GM23338 (cell line): ENCODE measurements at regions not wholly inside any gene's neighbourhood (a gene's known extent, or its start where the extent isn't known, plus 50 kb on each side); places are given as distances from the start of the nearest gene placed in this dataset.
A peak's percentile ranks its signal among the peaks of the same experiment; 100 is the strongest.

Source experiments
- ATAC-seq: fragments of 200-7000 bp; cut with Tn5 transposase; 3 replicates; pipeline ENCODE4 v1.9.1; 2020
- DNase-seq: peaks from one replicate; pipeline ENCODE4 v3.0.0-alpha.2; 2015; ENCODE audit warnings: low spot score
- H2AFZ ChIP-seq: fragments of 200-600 bp; sonication (generic); 2 replicates; pipeline ENCODE4 v1.8.0; 2016; ENCODE audit warnings: antibody characterized with exemption, mild to moderate bottlenecking, moderate library complexity
- H3F3A ChIP-seq: fragments of 200-600 bp; sonication (generic); replicated peaks from 2 replicates; pipeline ENCODE4 v1.8.0; 2017; ENCODE audit warnings: antibody characterized with exemption, mixed run types, low read depth
- H3K27ac ChIP-seq: fragments of 200-600 bp; sonication (generic); 2 replicates; pipeline ENCODE4 v1.6.1; 2016; ENCODE audit warnings: low read depth
- H3K27me3 ChIP-seq: fragments of 200-600 bp; sonication (generic); 2 replicates; pipeline ENCODE4 v1.8.0; 2016; ENCODE audit warnings: mild to moderate bottlenecking, mixed run types, moderate library complexity; ENCODE audit not compliant: insufficient read depth
- H3K36me3 ChIP-seq: fragments of 200-600 bp; sonication (generic); 2 replicates; pipeline ENCODE4 v1.8.0; 2016; ENCODE audit warnings: mild to moderate bottlenecking; ENCODE audit not compliant: insufficient read depth
- H3K4me1 ChIP-seq: fragments of 200-600 bp; sonication (generic); 2 replicates; pipeline ENCODE4 v1.8.0; 2016; ENCODE audit warnings: mild to moderate bottlenecking, moderate library complexity; ENCODE audit not compliant: insufficient read depth
- H3K4me2 ChIP-seq: fragments of 200-600 bp; sonication (generic); 2 replicates; pipeline ENCODE4 v1.7.1; 2017; ENCODE audit warnings: mixed run types
- H3K4me3 ChIP-seq: fragments of 200-600 bp; sonication (generic); 2 replicates; pipeline ENCODE4 v1.6.1; 2016; ENCODE audit warnings: mixed run types
- H3K79me2 ChIP-seq: fragments of 200-600 bp; sonication (generic); replicated peaks from 2 replicates; pipeline ENCODE4 v1.8.0; 2017; ENCODE audit warnings: mild to moderate bottlenecking; ENCODE audit not compliant: insufficient read depth
- H3K9me2 ChIP-seq: fragments of 200-600 bp; sonication (generic); 2 replicates; pipeline ENCODE4 v1.8.0; 2017; ENCODE audit not compliant: insufficient read depth
- H4K20me1 ChIP-seq: fragments of 200-600 bp; sonication (generic); replicated peaks from 2 replicates; pipeline ENCODE4 v1.8.0; 2017; ENCODE audit warnings: mild to moderate bottlenecking; ENCODE audit not compliant: insufficient read depth
- H3K27ac Mint-ChIP-seq: 2 replicates; pipeline ENCODE4 v1.8.0; 2020; ENCODE audit warnings: inconsistent platforms, mild to moderate bottlenecking, moderate library complexity, mixed read lengths
- H3K27me3 Mint-ChIP-seq: 3 replicates; pipeline ENCODE4 v1.8.0; 2022; ENCODE audit warnings: low read depth, mild to moderate bottlenecking, moderate library complexity, mixed read lengths, inconsistent platforms; ENCODE audit not compliant: insufficient read depth, poor library complexity
- H3K36me3 Mint-ChIP-seq: 3 replicates; pipeline ENCODE4 v1.8.0; 2021; ENCODE audit warnings: low read depth, mild to moderate bottlenecking, inconsistent platforms, moderate library complexity, mixed read lengths
- H3K4me1 Mint-ChIP-seq: 3 replicates; pipeline ENCODE4 v1.8.0; 2020; ENCODE audit warnings: mild to moderate bottlenecking, inconsistent platforms, mixed read lengths
- H3K4me3 Mint-ChIP-seq: 3 replicates; pipeline ENCODE4 v1.8.0; 2021; ENCODE audit warnings: moderate library complexity, mild to moderate bottlenecking, inconsistent platforms, mixed read lengths
- H3K9me3 Mint-ChIP-seq: 3 replicates; pipeline ENCODE4 v1.8.0; 2020; ENCODE audit warnings: moderate library complexity, mild to moderate bottlenecking, inconsistent platforms, mixed read lengths
- CTCF ChIP-seq, 2 experiments: fragments of 200-600 bp in 1 of 2; sonication (generic) in 1 of 2; conservative IDR thresholded peaks; 2 replicates each; pipeline versions ENCODE4 v1.5.1 to v1.6.1; 2016 to 2017; ENCODE audit warnings: antibody characterized with exemption in 2 of 2, low read depth in 2 of 2, mild to moderate bottlenecking in 2 of 2, moderate library complexity in 1 of 2
- ETS1 ChIP-seq: IDR thresholded peaks from 2 replicates; pipeline ENCODE4 v1.6.1; 2016; ENCODE audit warnings: antibody characterized with exemption
- EZH2 ChIP-seq: fragments of 200-600 bp; sonication (generic); IDR thresholded peaks from one replicate; pipeline ENCODE4 v1.8.0; 2017; ENCODE audit warnings: antibody characterized with exemption, mild to moderate bottlenecking, low read depth; ENCODE audit not compliant: unreplicated experiment
- JUNB ChIP-seq: IDR thresholded peaks from one replicate; pipeline ENCODE4 v1.6.1; 2016; ENCODE audit warnings: antibody characterized with exemption; ENCODE audit not compliant: unreplicated experiment
- NANOG ChIP-seq: IDR thresholded peaks from 2 replicates; pipeline ENCODE4 v1.6.1; 2016; ENCODE audit warnings: antibody characterized with exemption, borderline replicate concordance
- POLR2AphosphoS5 ChIP-seq: IDR thresholded peaks from 2 replicates; pipeline ENCODE4 v1.6.1; 2016; ENCODE audit warnings: antibody characterized with exemption, low read depth
- STAT1 ChIP-seq: IDR thresholded peaks from one replicate; pipeline ENCODE4 v1.6.1; 2016; ENCODE audit warnings: antibody characterized with exemption; ENCODE audit not compliant: unreplicated experiment
- ZNF114 ChIP-seq: fragments of 250-450 bp; sonication (Bioruptor Pico); IDR thresholded peaks from 2 replicates; pipeline ENCODE4 v1.5.0; 2020; ENCODE audit warnings: mild to moderate bottlenecking, moderate library complexity
- ZNF331 ChIP-seq: fragments of 250-450 bp; sonication (Bioruptor Pico); IDR thresholded peaks from 2 replicates; pipeline ENCODE4 v1.5.0; 2020; ENCODE audit warnings: low read depth, mild to moderate bottlenecking, moderate library complexity
- ZNF462 ChIP-seq: fragments of 250-450 bp; sonication (Bioruptor Pico); IDR thresholded peaks from 2 replicates; pipeline ENCODE4 v1.5.0; 2020; ENCODE audit warnings: mild to moderate bottlenecking, moderate library complexity

GRCh38 chr5:110925916-110926315 lies 145.6 kb upstream of the TSLP start:
- H2AFZ ChIP-seq = 0 out of 2 replicates have a peak overlapping the region, but pooled peaks have one; percentile 19
- no peaks in the 10 kb centered on the region for H3K9me2 ChIP-seq
- H3K36me3 ChIP-seq = no peaks in the 10 kb centered on the region
- no peaks in the 10 kb centered on the region for H3K27me3 Mint-ChIP-seq
- TF ChIP-seq NANOG (no peak), EZH2 (no peak), JUNB (no peak), ZNF331 (CRISPR knock-in tag) (no peak), ETS1 (no peak), POLR2AphosphoS5 (no peak), ZNF462 (CRISPR knock-in tag) (no peak), ZNF114 (no peak), STAT1 (no peak), CTCF (conservative IDR thresholded peaks at IDR 0.05; ENCODE audit: low read depth in 2 of 2) (no peak)
- H3K27me3 ChIP-seq = no peaks in the 10 kb centered on the region
- no peaks in the 10 kb centered on the region for H4K20me1 ChIP-seq
- no peak overlapping the region for H3K4me3 ChIP-seq
- H3K9me3 Mint-ChIP-seq = no peaks in the 10 kb centered on the region
- H3K4me3 Mint-ChIP-seq = no peak overlapping the region
- no peaks in the 10 kb centered on the region for H3K4me1 ChIP-seq
- no peak for ATAC-seq
- H3K4me1 Mint-ChIP-seq = no peaks in the 10 kb centered on the region
- no peaks in the 10 kb centered on the region for H3K36me3 Mint-ChIP-seq
- H3K27ac Mint-ChIP-seq = no peak overlapping the region
- no peak overlapping the region for H3K4me2 ChIP-seq
- H3F3A ChIP-seq = no peaks in the 10 kb centered on the region
- DNase-seq = no peak
- H3K79me2 ChIP-seq = no peaks in the 10 kb centered on the region
- H3K27ac ChIP-seq = no peak overlapping the region
